ENCODE measurements at regions not wholly inside any gene's neighbourhood (a gene's known extent, or its start where the extent isn't known, plus 50 kb on each side); places are given as distances from the start of the nearest gene placed in this dataset.

DNA sequence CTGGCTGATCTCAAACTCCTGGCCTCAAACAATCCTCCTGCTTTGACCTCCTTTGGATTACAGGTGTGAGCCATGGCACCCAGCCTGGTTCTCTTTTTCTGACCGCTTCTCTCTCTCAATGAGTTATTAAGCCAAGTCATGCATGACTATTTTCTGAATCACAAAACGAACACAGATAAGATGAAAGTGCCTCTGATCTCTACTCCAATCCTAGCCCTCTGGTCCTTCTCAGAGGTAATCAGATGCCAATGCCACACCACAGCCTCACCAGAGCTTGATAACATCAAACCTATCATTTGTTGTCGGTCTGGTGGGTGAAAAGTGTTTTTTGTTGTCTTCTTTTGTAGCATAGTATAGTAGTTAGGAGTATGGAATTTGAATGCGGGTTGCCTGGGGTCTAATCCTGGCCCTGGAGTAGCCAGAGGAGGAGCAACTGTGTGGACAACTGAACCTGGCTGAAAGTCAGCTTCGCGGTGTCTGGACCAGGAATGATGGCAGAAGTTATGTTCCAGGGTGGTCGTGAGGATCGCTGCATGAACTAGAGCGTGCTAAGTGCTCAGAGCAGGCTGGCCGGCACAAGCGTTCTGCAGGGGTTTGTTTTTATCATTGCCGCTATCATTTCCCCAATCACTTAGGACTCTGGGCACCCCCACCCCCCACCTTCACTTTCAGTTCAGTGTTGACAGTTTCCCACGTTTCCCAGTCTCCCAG is 77.9 kb downstream of the SPRING1 start:
- Mint-ChIP-seq H3K9me3 (ENCODE audit: unreplicated experiment) (peaks cover 13% of the 10 kb centered on the region), H3K27me3 (ENCODE audit: unreplicated experiment) (peaks cover 11% of the 10 kb centered on the region), H3K4me1 (ENCODE audit: low read depth, unreplicated experiment) (peaks cover 29% of the 10 kb centered on the region), H3K27ac (ENCODE audit: unreplicated experiment) (no peak overlapping the region), H3K4me3 (ENCODE audit: unreplicated experiment) (no peak overlapping the region), H3K36me3 (ENCODE audit: unreplicated experiment) (no peaks in the 10 kb centered on the region)
- TF ChIP-seq, protein P1, sequence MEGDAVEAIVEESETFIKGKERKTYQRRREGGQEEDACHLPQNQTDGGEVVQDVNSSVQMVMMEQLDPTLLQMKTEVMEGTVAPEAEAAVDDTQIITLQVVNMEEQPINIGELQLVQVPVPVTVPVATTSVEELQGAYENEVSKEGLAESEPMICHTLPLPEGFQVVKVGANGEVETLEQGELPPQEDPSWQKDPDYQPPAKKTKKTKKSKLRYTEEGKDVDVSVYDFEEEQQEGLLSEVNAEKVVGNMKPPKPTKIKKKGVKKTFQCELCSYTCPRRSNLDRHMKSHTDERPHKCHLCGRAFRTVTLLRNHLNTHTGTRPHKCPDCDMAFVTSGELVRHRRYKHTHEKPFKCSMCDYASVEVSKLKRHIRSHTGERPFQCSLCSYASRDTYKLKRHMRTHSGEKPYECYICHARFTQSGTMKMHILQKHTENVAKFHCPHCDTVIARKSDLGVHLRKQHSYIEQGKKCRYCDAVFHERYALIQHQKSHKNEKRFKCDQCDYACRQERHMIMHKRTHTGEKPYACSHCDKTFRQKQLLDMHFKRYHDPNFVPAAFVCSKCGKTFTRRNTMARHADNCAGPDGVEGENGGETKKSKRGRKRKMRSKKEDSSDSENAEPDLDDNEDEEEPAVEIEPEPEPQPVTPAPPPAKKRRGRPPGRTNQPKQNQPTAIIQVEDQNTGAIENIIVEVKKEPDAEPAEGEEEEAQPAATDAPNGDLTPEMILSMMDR (IDR thresholded peaks at IDR 0.05; ENCODE audit: partially characterized antibody, unreplicated experiment) = no peak
- DNase-seq = no peak

DNA sequence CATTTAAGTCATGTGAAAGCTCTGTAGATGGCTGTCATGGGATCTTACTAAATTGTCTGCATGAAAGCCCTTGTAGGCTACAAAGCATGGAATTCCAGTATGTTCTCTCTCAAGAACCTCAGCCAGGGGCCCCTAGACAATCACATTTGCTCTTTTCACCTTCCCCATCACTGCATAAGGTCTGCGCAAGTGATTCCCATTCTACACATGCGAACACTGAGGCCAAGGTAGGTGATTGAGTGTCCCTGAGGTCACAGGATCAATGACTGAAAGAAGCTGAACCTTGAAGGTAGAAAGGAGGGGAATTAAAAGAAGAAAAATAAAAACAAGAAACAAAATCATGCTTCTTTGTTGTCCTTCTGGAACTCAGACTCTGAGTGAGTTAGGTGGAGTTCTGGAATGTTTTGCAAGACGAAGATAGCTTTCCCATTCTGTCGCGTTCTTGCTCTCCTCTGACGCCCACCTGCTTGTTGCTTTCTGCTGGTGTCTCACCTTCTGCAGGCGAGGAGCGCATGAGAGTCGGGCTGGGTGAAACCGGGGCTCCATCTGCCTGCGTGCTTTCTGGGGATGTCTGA is 79.9 kb downstream of the SPRING1 start:
- H3K4me3 Mint-ChIP-seq (ENCODE audit: unreplicated experiment) = no peak overlapping the region
- H3K27me3 Mint-ChIP-seq (ENCODE audit: unreplicated experiment) = peaks cover 11% of the 10 kb centered on the region
- DNase-seq = no peak
- no peaks in the 10 kb centered on the region for H3K36me3 Mint-ChIP-seq (ENCODE audit: unreplicated experiment)
- TF ChIP-seq, protein P1 (IDR thresholded peaks at IDR 0.05; ENCODE audit: partially characterized antibody, unreplicated experiment) = no peak
- H3K27ac Mint-ChIP-seq (ENCODE audit: unreplicated experiment) = peak overlapping the region; percentile 6
- H3K4me1 Mint-ChIP-seq (ENCODE audit: low read depth, unreplicated experiment) = peaks cover 25% of the 10 kb centered on the region
- H3K9me3 Mint-ChIP-seq (ENCODE audit: unreplicated experiment) = peaks cover 11% of the 10 kb centered on the region

DNA sequence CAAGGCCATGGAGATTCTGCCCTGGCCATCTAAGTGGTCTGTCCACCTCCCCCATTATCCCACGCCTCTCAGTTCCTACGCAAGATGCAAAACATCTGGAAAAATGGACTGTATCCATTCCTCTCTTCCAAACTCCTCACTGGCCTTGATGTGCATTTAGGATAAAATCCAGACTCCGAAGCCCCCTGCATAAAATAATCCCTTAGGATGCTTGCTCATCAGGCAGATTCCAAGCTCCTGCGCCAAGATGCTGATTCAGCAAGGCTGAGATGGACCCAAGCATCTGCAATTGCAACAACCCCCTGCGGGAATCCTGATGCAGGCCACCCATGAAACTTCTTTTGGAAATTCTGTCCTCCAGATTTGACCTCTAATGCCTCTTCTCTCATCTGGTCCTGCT is 81.6 kb downstream of the SPRING1 start:
- Mint-ChIP-seq H3K4me1 (ENCODE audit: low read depth, unreplicated experiment) (peaks cover 14% of the 10 kb centered on the region), H3K4me3 (ENCODE audit: unreplicated experiment) (no peak overlapping the region), H3K27me3 (ENCODE audit: unreplicated experiment) (peaks cover 3% of the 10 kb centered on the region), H3K27ac (ENCODE audit: unreplicated experiment) (no peak overlapping the region), H3K36me3 (ENCODE audit: unreplicated experiment) (no peaks in the 10 kb centered on the region), H3K9me3 (ENCODE audit: unreplicated experiment) (peaks cover 2% of the 10 kb centered on the region)
- TF ChIP-seq, protein P1 (IDR thresholded peaks at IDR 0.05; ENCODE audit: partially characterized antibody, unreplicated experiment) = no peak
- no peak for DNase-seq

- peaks cover 12% of the 10 kb centered on the region for H3K4me1 Mint-ChIP-seq (ENCODE audit: low read depth, unreplicated experiment)
- no peak overlapping the region for H3K27ac Mint-ChIP-seq (ENCODE audit: unreplicated experiment)
- H3K4me3 Mint-ChIP-seq (ENCODE audit: unreplicated experiment) = no peak overlapping the region
- peaks cover 2% of the 10 kb centered on the region for H3K9me3 Mint-ChIP-seq (ENCODE audit: unreplicated experiment)
- DNase-seq = no peak
- no peaks in the 10 kb centered on the region for H3K36me3 Mint-ChIP-seq (ENCODE audit: unreplicated experiment)
- peaks cover 4% of the 10 kb centered on the region for H3K27me3 Mint-ChIP-seq (ENCODE audit: unreplicated experiment)
- TF ChIP-seq, protein P1 (IDR thresholded peaks at IDR 0.05; ENCODE audit: partially characterized antibody, unreplicated experiment) = no peak
These were observed 83.6 kb downstream of the SPRING1 start for GRCh38 chr12:116654226-116654743.

DNA sequence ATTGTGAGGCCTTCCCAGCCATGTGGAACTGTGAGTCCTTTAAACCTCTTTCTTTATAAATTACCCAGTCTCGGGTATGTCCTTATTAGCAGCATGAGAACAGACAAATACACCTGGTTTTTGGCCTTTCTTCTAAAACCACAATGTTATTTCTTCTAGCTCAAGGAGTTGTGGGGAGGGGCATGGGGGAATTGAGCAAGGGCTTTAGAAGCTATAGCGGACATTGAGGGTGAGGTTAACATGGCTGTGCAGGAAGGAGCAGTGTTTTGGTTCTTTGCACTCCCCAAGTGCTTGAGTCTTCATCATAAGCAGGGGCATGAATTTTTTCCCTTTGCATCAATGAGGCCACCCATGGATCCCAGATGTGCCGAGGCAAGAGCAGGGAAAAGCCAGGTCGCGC is 86.8 kb downstream of the SPRING1 start:
- no peak overlapping the region for H3K27ac Mint-ChIP-seq (ENCODE audit: unreplicated experiment)
- DNase-seq = no peak
- H3K4me3 Mint-ChIP-seq (ENCODE audit: unreplicated experiment) = no peak overlapping the region
- H3K27me3 Mint-ChIP-seq (ENCODE audit: unreplicated experiment) = peaks cover 6% of the 10 kb centered on the region
- TF ChIP-seq, protein P1 (IDR thresholded peaks at IDR 0.05; ENCODE audit: partially characterized antibody, unreplicated experiment) = no peak
- peaks cover 2% of the 10 kb centered on the region for H3K9me3 Mint-ChIP-seq (ENCODE audit: unreplicated experiment)
- H3K36me3 Mint-ChIP-seq (ENCODE audit: unreplicated experiment) = no peaks in the 10 kb centered on the region
- no peaks in the 10 kb centered on the region for H3K4me1 Mint-ChIP-seq (ENCODE audit: low read depth, unreplicated experiment)
